SIG-M5 treated with dmso at 0.1 percent for 504 hours (cell line): ENCODE measurements at regions not wholly inside any gene's neighbourhood (a gene's known extent, or its start where the extent isn't known, plus 50 kb on each side); places are given as distances from the start of the nearest gene placed in this dataset.
"Not testable (repeated sequence)": the region's sequence is repeated elsewhere in the genome, so short reads cannot be mapped to it uniquely, and the experiment has no call there.

Experiments
- DNase-seq: peaks from one replicate; lab custom pipeline; 2025; ENCODE audit not compliant: unreplicated experiment; lab: John Stamatoyannopoulos, UW

DNA sequence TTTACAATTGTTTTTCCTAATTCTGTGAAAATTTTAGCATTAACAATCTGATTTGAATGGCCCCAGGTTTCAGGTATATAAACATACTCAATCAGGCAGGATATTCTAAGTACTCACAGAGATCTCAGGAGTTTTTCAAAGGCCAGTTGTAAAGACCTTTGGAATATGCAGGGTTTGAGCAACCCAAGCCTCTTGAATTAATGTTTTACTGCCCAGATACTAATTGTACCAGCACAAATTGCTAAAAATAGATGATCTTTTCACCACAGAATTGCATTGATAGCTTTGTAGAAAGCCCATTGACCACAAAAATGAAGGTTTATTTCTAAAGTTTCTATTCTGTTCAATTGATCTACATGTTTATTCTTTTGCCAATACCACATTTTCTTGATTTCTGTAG lies 186.5 kb downstream of the OSTF1 start:
- DNase-seq = no peak

DNA sequence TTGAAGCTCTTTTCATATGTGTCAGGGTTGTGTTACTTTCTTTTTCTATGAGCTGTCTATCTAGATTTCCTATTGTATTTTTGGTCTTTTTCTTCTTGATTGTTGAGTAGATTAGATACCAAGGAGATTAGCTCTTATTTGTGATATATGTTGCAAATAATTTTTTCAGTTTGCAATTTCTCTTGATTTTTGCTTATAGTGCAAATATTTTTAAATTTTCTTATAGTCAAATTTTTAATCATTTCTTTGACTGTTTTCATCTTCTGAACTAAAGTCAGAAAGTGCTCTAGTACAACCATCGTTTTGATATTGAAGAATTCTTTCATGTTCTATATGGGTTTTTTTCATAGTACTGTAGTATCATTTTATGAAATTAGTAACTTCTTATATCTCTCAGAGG lies 193.7 kb downstream of the OSTF1 start:
- no peak for DNase-seq

DNA sequence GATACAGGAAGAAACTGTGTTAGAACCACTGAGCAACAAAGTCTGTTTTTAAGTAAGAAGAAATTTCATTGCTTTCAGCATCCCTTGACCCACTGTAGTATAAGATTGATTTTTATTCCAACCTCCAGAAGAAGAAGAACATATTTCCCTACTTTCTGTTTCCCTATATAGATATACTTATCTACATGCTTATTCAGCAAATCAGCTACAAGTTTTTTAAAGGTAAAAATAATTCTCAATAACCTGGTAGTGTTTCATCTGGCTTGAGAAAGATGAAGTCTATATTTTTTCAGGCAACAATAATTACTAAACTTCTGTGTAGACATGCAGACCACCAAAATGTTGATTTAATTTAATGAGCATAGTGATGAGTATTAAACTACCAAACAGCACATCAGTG lies 201.0 kb downstream of the OSTF1 start:
- no peak for DNase-seq

DNA sequence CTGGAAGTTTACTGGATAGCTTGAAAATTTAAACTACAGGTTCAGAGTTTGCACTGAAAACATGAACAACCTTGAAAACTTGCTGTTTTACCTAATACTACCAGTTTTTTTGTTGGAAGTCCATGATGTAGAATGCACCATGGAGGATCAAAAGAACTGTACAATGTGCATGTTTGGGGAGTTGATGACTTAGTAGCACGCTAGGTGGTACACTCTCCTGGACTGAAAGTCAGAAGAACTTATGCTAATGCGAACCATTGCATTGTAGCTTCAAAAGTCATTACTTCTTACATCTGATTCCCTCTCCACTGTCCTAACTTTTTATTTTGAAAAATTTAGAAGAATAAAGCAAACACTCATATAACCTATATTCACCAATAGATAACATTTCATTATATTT lies 211.0 kb downstream of the OSTF1 start:
- no peak for DNase-seq

DNA sequence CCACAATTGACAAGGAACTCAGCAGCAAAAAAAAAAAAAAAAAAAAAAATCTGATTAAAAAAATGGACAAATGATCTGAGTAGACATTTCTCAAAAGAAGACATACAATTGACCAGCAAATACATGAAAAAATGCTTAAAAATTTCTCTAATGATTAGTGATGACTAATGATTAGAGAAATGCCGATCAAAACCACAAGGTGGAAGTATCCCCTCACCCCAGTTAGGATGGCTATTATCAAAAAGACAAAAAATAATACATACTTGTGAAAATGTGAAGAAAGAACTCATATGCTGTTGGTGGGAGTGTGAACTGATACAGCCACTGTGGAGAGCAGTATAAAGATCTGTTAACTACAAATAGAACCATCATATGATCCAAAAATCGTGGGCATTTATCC lies 245.3 kb downstream of the OSTF1 start:
- DNase-seq = no peak

DNA sequence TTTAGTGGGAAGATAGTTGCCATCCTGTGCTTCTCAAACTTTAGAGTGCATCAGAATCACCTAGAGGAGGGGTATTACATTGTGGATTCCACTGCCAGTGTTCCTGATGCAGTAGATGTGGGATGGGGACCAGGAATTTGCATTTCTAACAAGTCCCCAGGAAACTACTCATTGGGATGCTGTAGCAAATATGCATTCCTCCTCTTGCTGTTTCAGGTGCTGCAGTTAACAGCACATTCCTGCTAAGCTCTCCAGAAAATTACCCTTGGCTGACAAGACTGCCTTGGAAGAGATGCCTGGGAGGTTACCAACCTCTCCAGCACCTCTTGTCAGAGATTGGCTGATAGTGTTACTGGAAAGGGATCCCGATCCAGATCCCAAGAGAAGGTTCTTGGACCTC lies 270.5 kb downstream of the OSTF1 start:
- no peak for DNase-seq

DNA sequence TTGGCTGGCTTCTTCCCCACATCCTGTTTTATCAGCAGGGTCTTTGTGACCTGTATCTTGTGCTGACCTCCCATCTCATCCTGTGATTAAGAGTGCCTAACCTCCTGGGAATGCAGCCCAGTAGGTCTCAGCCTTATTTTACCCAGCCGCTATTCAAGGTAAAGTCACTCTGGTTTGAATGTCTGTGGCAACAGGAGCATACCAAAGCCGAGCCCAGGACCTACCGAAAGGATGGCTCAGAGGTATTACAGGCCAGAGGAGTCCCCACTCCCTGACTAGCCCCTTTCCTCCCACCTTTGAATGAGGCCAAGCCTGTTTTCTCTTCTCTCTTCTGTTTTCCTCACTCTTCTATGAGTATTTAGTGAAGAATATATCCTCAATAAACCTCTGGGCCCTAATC lies 271.3 kb downstream of the OSTF1 start:
- no peak for DNase-seq

DNA sequence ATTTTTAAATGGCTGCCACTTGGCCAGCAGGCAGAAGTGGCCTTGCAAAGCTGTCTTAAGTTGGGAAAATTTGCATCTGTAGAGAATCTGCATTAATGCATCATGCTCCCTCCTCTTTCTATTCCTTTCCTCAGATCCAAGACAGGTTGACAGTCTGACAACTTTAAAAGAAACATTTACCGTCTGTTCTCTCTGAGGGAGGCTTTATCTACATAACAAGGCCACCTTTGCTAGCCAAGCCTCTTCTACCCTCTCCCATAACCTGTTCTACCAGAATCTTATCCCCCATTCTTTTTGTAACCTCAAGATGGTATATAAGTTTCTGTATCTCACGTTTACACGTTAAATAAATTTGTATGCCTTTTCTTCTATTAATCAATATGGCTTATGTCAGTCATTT lies 271.9 kb downstream of the OSTF1 start:
- DNase-seq = no peak

DNA sequence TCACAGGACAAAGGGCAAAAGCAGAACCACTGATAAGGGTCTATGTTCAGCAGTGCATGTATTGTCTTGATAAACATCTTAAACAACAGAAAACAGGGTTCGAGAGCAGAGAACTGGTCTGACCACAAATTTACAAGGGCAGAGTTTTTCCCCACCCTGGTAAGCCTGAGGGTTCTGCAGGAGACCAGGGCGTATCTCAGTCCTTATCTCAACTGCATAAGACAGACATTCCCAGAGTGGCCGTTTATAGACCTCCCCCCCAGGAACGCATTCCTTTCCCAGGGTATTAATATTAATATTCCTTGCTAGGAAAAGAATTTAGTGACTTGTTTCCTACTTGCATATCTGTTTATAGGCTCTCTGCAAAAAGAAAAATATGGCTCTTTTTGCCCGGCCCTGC lies 274.1 kb downstream of the OSTF1 start:
- DNase-seq = not testable (repeated sequence)

DNA sequence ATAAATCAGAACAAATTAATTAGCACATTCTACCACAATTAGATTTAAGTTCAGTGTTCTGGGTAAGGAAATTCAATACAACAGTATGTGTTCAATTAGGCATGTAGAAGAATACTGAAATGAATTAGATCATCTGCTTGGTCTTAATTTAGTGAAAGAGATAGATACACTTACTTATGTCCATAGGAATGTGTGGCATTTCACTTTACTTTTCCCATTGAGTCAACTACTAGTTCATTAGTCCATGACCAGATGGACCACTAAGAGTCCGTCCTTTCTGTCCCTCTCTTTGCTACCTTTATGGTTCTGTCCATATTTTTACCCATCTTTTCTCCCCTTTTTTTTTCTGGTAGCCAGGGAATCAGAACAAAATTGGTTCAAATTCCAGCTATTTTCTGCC lies 276.9 kb downstream of the OSTF1 start:
- DNase-seq = no peak

DNA sequence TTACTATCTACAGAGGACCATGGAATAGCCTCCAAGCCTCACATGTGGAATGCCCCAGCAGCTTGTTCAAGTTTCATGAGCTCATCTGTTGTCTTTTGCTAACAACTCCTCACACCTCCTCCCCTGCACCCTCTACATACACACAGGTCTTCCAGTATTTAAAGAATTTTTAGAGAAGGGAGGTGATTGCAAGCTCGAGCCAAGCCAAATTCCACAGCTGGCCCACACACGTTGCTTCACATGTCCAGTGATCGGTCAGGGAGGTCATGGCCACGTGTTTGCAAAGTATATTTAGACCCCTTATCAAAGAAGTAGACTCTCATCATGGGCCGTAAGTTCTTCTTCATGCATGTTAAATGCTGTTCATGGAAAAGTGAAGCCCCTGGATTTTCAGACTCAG lies 281.7 kb downstream of the OSTF1 start:
- DNase-seq = no peak

DNA sequence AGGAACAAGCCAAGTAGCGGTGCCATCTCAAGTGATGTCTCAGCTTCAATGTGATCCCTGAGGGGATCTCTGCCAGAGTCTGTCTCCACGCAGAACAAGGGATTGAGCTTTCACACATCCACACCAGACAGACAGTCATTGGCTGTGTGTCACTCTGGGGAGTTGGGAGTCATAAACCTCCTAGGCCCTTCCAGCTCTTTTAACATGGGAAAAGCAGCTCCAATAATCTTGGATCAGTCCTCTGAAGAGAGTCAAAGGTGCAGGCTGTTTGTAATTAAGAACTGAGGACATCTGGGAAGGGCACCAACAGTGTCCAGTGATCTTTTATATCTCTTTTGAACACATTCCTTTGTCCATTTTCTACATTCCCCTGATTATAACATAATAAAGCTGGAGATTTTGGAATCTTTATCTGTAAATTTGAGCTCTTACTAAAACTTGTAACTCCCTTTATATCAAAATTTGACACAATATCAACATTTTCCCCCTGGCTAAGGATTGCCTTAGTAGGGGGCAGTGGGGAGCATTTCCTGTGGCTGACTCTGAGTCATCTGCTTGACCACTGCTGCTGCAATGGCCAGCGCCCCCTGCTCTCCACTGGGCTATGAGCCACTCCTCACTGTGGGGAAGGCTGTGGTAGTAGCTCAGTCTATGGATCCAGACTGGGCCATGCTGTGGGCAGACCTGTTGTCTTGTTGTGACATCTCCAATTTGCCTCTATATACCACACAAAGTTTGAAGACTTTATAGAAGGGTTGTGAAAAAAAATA lies 284.4 kb downstream of the OSTF1 start:
- DNase-seq = no peak

DNA sequence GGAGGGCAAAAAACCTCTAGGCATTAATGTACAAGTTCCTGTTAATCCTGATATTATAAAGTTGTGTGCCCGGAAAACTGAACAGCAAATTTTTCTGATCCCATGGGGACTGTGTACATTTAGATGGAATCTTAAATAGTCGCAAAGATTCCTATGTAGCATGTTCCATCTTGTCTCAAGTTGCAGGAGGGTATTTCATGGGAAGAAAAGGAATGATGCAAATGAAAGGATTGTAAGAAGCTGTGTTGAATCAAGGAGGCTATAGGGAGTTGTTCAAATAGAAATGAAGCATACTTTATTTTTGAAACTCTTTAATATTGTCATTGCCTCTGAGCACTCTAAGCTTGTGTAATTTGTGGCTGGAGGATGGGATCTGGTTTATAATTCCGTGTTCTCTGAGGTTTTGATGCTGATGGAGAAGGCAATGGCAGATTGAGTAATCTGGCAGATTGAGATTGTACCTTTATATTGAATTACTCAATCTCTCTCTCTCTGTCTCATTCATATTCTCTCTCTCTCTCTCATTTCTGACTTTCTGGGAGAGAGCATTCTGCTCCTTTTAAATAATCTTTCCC lies 288.5 kb downstream of the OSTF1 start:
- DNase-seq = no peak

DNA sequence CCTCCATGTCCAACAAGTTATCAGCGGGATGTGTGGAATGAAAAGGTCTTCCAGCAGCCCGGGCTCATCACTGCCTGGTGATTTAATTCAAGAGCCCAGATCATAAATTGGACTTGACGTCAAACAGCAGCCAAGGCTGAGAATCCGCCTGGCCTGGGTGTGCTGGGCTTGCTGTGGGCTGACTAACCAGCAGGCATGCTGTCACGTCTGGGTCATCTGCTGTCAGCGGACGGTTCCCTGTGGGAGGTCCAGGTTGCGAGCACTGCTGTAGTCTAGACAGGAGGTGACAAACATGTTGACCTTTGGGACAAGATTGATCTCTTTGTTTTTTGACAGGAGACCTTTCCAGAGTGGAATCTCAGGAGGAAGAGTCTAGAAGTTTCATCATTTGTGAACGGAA lies 289.7 kb downstream of the OSTF1 start:
- DNase-seq = no peak

DNA sequence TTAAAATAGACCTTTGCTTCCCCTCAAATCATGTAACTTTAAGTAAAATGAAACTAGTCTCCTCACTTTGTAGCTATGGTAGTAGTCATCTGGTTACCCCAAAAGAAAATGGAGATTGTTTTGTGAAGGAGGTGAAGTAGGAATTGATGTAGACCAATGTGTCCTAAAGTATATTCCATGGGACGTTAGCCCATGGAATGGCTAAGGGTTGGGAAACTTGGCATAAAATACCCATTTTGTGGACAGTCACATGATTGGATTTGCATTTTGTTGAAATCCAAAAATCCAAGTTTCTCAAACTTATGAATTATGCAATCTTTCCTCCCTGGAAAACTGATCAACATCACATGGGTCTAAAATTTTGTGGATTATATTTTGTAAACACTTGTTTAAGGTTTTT lies 290.6 kb downstream of the OSTF1 start:
- no peak for DNase-seq

DNA sequence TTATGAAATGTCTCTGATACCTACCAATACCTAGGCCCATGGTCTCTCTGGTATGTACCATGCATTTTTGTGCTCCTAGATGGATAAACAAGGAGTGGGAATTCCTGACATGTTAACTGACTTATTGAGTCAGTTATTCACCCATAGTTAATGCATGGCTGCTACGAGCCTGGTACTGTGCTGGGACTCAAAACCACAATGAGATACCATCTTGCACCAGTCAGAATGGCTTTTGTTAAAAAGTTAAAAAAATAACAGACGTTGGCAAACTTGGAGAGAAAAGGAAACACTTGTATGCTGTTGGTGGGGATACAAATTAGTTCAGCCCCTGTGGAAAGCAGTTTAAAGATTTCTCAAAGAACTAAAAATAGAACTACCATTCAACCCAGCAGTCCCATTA lies 293.8 kb downstream of the OSTF1 start:
- no peak for DNase-seq

DNA sequence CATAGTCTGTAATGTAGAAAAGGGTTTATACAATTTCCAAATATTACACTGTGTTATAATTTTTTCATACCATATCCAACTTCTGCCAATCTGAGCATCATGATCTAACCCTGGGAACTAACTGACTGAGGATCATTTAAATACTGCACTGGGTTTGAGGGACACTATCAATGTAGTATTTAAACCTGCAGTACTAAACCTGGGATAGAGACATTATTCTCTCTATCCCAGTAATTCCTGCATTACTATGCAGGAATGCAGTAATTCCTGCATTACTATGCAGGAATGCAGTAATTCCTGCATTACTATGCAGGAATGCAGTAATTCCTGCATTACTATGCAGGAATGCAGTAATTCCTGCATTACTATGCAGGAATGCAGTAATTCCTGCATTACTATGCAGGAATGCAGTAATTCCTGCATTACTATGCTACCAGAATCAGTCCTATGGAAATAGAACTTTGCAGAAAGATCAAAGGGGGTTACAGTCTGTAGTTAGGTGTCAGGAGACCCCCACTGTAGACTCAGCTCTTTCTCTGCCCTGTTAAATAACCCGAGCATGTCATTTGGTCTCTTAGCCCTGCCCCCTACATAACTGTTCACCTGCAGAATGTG lies 295.2 kb downstream of the OSTF1 start:
- not testable (repeated sequence) for DNase-seq

DNA sequence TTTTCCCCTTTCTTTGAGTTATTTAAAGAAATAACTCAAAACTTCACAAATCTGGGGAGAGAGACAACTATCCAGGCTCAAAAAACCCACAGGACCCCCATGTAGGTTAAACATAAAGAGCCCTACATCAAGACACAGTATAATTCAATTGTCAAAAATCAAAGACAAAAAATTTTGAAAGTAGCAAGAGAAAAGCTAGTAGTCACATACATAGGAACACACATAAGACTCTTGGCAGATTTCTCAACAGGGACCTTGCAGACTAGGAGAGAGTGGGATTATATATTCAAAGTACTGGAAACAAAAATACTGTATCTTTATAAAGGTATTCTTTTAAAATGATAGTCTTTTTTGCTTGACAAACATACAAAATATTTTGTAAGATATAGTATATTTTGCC lies 296.9 kb downstream of the OSTF1 start:
- no peak for DNase-seq

DNA sequence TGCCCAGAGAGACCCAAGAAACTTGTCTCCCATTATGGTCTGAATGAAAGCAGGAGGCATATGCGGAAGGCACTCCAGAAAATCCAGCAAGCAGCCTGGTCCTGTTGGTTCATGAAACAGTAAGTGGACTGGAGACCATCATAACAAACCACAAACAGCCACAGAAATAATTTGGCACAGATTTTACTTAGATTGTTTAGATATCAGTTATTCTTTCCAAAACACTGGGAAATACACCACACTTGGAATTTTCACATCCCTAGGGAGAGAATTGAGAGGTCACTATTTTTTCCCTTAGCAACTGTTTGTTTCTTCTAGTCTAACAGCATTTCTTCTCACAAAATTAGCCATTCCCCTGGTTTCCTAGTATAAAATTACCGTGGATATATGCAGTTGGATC lies 300.8 kb downstream of the OSTF1 start:
- no peak for DNase-seq

DNA sequence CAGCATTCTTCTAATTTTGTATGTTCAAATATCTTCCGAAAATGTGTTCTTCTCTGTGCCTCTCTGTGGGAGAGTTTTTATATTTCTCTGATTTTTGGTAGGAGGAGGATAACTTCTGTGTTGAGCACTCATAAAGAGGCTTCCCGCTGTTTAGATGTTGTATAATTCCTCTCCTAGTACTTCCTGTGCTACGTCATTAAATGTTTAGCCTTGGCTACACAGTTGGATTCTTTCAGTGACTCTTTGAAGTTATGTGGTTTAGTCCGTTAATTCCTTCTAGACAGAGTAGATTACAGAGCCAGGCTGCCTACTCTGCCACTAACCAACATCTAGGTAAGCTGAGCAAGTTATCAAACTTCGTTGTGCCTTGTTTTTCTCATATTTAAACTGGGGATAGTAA lies 302.6 kb downstream of the OSTF1 start:
- DNase-seq = no peak

DNA sequence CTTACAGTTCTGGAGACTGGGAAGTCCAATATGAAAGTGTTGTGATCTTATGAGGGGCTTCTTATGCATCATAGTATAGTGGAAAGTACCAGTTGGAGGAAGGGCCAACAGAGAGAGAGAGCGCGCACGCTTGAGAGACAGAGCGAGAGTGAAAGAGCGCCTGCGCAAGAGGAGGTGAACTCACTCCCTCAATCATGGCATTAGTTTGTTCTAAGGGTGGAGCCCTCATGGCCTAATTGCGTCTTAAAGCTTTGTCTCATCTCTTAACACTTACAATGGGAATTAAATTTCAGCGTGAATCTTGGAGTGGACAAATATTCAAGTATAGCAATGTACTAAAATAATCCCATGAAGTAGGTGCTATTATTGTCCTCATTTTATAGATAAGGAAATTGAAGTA lies 303.2 kb downstream of the OSTF1 start:
- DNase-seq = no peak

DNA sequence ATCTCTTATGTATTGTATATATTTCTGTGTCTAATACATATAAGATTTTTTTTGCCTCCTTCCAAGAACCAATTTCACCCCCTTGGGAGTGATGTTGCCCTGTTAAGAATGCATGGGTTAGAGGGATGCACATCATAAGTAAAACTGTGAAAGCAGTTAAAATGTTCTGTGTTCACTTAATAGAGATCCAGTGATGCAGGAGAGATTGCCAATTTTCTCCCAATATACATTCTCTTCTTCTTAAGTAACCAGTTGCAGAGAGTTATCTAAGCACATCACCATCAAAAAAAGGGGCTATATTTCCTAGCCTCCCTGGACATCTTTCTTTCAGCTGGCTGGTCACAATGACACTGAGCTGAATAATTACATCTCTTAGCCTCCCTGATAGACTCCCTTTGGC lies 307.0 kb downstream of the OSTF1 start:
- DNase-seq = no peak

DNA sequence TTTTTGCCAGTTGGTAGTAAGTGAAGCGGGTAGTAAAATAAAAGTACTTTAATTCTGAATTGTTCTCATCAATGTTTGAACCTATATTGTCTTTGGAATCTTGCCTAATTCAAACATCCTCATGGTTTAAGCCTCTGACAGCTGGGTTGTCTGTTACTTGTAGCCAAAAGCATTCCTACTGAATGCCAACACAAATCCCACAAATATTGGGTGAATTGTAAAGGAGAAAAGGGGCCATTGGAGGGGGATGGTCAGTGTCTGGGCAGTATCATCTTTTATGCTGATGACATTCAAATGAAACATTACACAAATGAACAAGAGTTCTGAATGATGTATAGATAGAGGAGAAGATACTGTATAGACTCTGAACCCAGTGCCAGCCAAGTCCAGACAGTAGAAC lies 309.5 kb downstream of the OSTF1 start:
- no peak for DNase-seq
